Right atrium auricular region (tissue), 2 donors: ENCODE measurements at regions not wholly inside any gene's neighbourhood (a gene's known extent, or its start where the extent isn't known, plus 50 kb on each side); places are given as distances from the start of the nearest gene placed in this dataset.
"Not testable (repeated sequence)": the region's sequence is repeated elsewhere in the genome, so short reads cannot be mapped to it uniquely, and the experiment has no call there.

Experiments
- DNase-seq: peaks from one replicate; pipeline ENCODE4 v3.0.0-alpha.2; 2019; ENCODE audit warnings: low spot score
- H3K27ac ChIP-seq, 2 donors: fragments of 200-600 bp; sonication (generic); 1 replicate in 1 of 2; 2 replicates in 1 of 2; pipeline ENCODE4 v1.5.1; 2016 to 2019
- H3K27me3 ChIP-seq, 2 donors: fragments of 200-600 bp; sonication (generic); one replicate each; pipeline versions ENCODE4 v1.5.1 to v1.6.0; 2017 to 2019
- H3K36me3 ChIP-seq: fragments of 200-600 bp; sonication (generic); one replicate; pipeline ENCODE4 v1.5.1; 2016
- H3K4me1 ChIP-seq, 2 donors: fragments of 200-600 bp; sonication (generic); one replicate each; pipeline versions ENCODE4 v1.5.1 to v1.6.0; 2017 to 2019
- H3K4me3 ChIP-seq, 2 donors: fragments of 200-600 bp; sonication (generic); 1 replicate in 1 of 2; 2 replicates in 1 of 2; pipeline ENCODE4 v1.5.1; 2017 to 2019; ENCODE audit warnings: mild to moderate bottlenecking in 1 of 2, moderate library complexity in 1 of 2
- H3K9me3 ChIP-seq, 2 donors: fragments of 200-600 bp; sonication (generic); one replicate each; pipeline ENCODE4 v1.5.1; 2019
- CTCF ChIP-seq, 2 donors: fragments of 200-600 bp; sonication (generic); IDR thresholded peaks; one replicate each; pipeline ENCODE4 v1.5.1; 2019; ENCODE audit warnings: antibody characterized with exemption in 2 of 2

- H3K27me3 ChIP-seq: no peaks in the 10 kb centered on the region
- no peak for DNase-seq
- no peaks in the 10 kb centered on the region for H3K36me3 ChIP-seq
- no peaks in the 10 kb centered on the region for H3K4me1 ChIP-seq
- peaks cover 0 to 6% of the 10 kb centered on the region in 2 donors for H3K9me3 ChIP-seq
- H3K27ac ChIP-seq: no peak overlapping the region
- H3K4me3 ChIP-seq: no peak overlapping the region
- no peak for TF ChIP-seq CTCF (IDR thresholded peaks at IDR 0.05)
Observed at GRCh38 chr12:22122359-22122758, 76.3 kb downstream of the CMAS start.

GRCh38 chr12:22124987-22125386, 79.0 kb downstream of the CMAS start:
- H3K4me3 ChIP-seq: no peak overlapping the region
- H3K36me3 ChIP-seq: no peaks in the 10 kb centered on the region
- H3K27me3 ChIP-seq: no peaks in the 10 kb centered on the region
- no peak for DNase-seq
- TF ChIP-seq CTCF (IDR thresholded peaks at IDR 0.05): no peak
- no peaks in the 10 kb centered on the region for H3K4me1 ChIP-seq
- no peak overlapping the region for H3K27ac ChIP-seq
- peaks cover 0 to 6% of the 10 kb centered on the region in 2 donors for H3K9me3 ChIP-seq

GRCh38 chr12:22126101-22126500, 80.1 kb downstream of the CMAS start:
- not testable (repeated sequence) for H3K27me3 ChIP-seq, H3K27ac ChIP-seq, H3K9me3 ChIP-seq, H3K4me1 ChIP-seq, H3K36me3 ChIP-seq, H3K4me3 ChIP-seq, DNase-seq

- peaks cover 0 to 6% of the 10 kb centered on the region in 2 donors for H3K9me3 ChIP-seq
- H3K36me3 ChIP-seq: no peaks in the 10 kb centered on the region
- H3K4me3 ChIP-seq: no peak overlapping the region
Observed at GRCh38 chr12:22126758-22127157, 80.7 kb downstream of the CMAS start.

GRCh38 chr12:22130671-22131070, 84.7 kb downstream of the CMAS start:
- H3K27me3 ChIP-seq: no peaks in the 10 kb centered on the region
- DNase-seq: no peak
- TF ChIP-seq CTCF (IDR thresholded peaks at IDR 0.05): no peak
- no peak overlapping the region for H3K27ac ChIP-seq
- no peaks in the 10 kb centered on the region for H3K36me3 ChIP-seq
- peaks cover 0 to 6% of the 10 kb centered on the region in 2 donors for H3K9me3 ChIP-seq
- no peak overlapping the region for H3K4me3 ChIP-seq
- no peaks in the 10 kb centered on the region for H3K4me1 ChIP-seq

More at GRCh38 chr12:22126758-22127157, 80.7 kb downstream of the CMAS start:
- TF ChIP-seq CTCF (IDR thresholded peaks at IDR 0.05): no peak
- no peak for DNase-seq
- H3K27me3 ChIP-seq: no peaks in the 10 kb centered on the region
- H3K4me1 ChIP-seq: no peaks in the 10 kb centered on the region
- H3K27ac ChIP-seq: no peak overlapping the region

- H3K27ac ChIP-seq, DNase-seq, H3K4me3 ChIP-seq, H3K36me3 ChIP-seq, H3K4me1 ChIP-seq, H3K27me3 ChIP-seq, H3K9me3 ChIP-seq: not testable (repeated sequence)
Observed at GRCh38 chr12:22136604-22137117, 90.6 kb downstream of the CMAS start.
